ENCODE measurements at regions not wholly inside any gene's neighbourhood (a gene's known extent, or its start where the extent isn't known, plus 50 kb on each side); places are given as distances from the start of the nearest gene placed in this dataset.
"Not testable (repeated sequence)": the region's sequence is repeated elsewhere in the genome, so short reads cannot be mapped to it uniquely, and the experiment has no call there.

DNA sequence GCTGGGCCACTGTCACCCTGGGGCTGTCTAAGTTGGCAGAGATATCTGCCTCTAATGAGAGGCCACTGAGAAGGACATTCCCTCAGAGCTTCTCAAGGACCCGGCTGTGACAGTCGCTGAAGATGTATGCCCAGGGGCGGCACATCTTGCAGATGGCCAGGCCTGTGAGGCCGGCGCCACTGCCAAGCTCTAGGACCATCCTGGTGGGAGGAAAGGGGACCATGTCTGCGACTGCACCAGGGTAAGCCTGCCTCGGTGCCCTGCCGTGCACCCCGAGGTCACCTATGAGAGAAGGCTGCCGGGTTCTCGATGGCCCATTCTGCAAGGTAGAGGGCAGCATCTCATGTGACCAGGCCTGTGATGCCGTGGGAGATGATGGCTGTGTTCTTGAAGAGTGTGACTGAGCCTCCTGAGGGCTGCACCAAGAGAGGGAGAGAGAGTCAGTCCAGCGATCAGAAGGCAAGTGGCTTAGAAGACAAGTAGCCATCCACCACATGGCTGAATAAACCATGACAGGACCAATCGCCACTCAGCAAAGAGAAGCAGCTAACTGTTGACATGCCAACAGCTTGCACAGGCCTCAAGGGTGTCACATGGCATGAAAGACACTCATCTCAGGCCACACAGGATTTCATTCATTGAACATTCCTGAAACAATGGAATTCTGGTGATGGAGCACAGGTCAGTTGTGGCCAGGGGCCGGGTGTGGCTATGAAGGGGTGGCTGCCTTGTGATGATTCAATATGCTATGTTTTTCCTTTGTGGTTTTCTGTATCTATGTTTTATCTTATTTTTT is 123.5 kb upstream of the ALDH3B2 start:
- TF ChIP-seq, protein P1, sequence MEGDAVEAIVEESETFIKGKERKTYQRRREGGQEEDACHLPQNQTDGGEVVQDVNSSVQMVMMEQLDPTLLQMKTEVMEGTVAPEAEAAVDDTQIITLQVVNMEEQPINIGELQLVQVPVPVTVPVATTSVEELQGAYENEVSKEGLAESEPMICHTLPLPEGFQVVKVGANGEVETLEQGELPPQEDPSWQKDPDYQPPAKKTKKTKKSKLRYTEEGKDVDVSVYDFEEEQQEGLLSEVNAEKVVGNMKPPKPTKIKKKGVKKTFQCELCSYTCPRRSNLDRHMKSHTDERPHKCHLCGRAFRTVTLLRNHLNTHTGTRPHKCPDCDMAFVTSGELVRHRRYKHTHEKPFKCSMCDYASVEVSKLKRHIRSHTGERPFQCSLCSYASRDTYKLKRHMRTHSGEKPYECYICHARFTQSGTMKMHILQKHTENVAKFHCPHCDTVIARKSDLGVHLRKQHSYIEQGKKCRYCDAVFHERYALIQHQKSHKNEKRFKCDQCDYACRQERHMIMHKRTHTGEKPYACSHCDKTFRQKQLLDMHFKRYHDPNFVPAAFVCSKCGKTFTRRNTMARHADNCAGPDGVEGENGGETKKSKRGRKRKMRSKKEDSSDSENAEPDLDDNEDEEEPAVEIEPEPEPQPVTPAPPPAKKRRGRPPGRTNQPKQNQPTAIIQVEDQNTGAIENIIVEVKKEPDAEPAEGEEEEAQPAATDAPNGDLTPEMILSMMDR (IDR thresholded peaks at IDR 0.05 in 2 of 3, conservative IDR thresholded peaks at IDR 0.05 in 1 of 3; ENCODE audit: borderline replicate concordance in 1 of 3, insufficient read depth in 1 of 3, low read depth in 2 of 3, low read length in 2 of 3), result not testable (repeated sequence)
- TF ChIP-seq, protein P2, sequence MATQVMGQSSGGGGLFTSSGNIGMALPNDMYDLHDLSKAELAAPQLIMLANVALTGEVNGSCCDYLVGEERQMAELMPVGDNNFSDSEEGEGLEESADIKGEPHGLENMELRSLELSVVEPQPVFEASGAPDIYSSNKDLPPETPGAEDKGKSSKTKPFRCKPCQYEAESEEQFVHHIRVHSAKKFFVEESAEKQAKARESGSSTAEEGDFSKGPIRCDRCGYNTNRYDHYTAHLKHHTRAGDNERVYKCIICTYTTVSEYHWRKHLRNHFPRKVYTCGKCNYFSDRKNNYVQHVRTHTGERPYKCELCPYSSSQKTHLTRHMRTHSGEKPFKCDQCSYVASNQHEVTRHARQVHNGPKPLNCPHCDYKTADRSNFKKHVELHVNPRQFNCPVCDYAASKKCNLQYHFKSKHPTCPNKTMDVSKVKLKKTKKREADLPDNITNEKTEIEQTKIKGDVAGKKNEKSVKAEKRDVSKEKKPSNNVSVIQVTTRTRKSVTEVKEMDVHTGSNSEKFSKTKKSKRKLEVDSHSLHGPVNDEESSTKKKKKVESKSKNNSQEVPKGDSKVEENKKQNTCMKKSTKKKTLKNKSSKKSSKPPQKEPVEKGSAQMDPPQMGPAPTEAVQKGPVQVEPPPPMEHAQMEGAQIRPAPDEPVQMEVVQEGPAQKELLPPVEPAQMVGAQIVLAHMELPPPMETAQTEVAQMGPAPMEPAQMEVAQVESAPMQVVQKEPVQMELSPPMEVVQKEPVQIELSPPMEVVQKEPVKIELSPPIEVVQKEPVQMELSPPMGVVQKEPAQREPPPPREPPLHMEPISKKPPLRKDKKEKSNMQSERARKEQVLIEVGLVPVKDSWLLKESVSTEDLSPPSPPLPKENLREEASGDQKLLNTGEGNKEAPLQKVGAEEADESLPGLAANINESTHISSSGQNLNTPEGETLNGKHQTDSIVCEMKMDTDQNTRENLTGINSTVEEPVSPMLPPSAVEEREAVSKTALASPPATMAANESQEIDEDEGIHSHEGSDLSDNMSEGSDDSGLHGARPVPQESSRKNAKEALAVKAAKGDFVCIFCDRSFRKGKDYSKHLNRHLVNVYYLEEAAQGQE (IDR thresholded peaks at IDR 0.05; ENCODE audit: low read depth), result not testable (repeated sequence)
- not testable (repeated sequence) for TF ChIP-seq EGR1 (IDR thresholded peaks at IDR 0.05; ENCODE audit: low read depth); POLR2AphosphoS5 (IDR thresholded peaks at IDR 0.05; ENCODE audit: low read depth, low read length); CEBPB (IDR thresholded peaks at IDR 0.05; ENCODE audit: low read depth); EZH2phosphoT487 (IDR thresholded peaks at IDR 0.05; ENCODE audit: borderline replicate concordance)

Data from HCT116 (cell line).